HL-60 (cell line): ENCODE measurements at regions not wholly inside any gene's neighbourhood (a gene's known extent, or its start where the extent isn't known, plus 50 kb on each side); places are given as distances from the start of the nearest gene placed in this dataset.

Source experiments
- DNase-seq, 2 experiments: peaks; one replicate each; pipeline ENCODE4 v3.0.0-alpha.2; 2010 to 2020; ENCODE audit warnings: low read depth in 1 of 2, low spot score in 1 of 2
- H3K27ac ChIP-seq: fragments of 250-450 bp; sonication (Bioruptor Pico); replicated peaks from 2 replicates; pipeline ENCODE4 v1.5.1; 2020; ENCODE audit warnings: mild to moderate bottlenecking, moderate library complexity
- H3K27me3 ChIP-seq: fragments of 250-450 bp; sonication (Bioruptor Pico); 2 replicates; pipeline ENCODE4 v1.5.1; 2021; ENCODE audit warnings: mild to moderate bottlenecking, moderate library complexity; ENCODE audit not compliant: insufficient read depth, poor library complexity, severe bottlenecking
- H3K4me3 ChIP-seq: replicated peaks from 2 replicates; pipeline ENCODE4 v1.5.1; 2011; ENCODE audit warnings: mild to moderate bottlenecking, control low read depth, low read length; ENCODE audit not compliant: insufficient read depth
- GABPA ChIP-seq: IDR thresholded peaks from 2 replicates; pipeline ENCODE4 v1.6.1; 2012; ENCODE audit warnings: low read depth
- POLR2AphosphoS5 ChIP-seq: IDR thresholded peaks from 2 replicates; pipeline ENCODE4 v1.6.1; 2012; ENCODE audit warnings: low read depth
- SPI1 ChIP-seq: IDR thresholded peaks from 2 replicates; pipeline ENCODE4 v1.6.1; 2012; ENCODE audit warnings: low read depth, mild to moderate bottlenecking, borderline replicate concordance
- TF ChIP-seq, protein P1 (sequence below): IDR thresholded peaks from one replicate; pipeline ENCODE4 v1.5.1; 2011; ENCODE audit warnings: low read length, control low read depth, inconsistent platforms; ENCODE audit not compliant: insufficient read depth
- TF ChIP-seq, protein P2 (sequence below): IDR thresholded peaks from 2 replicates; pipeline ENCODE4 v1.6.1; 2012; ENCODE audit warnings: low read depth; ENCODE audit not compliant: insufficient replicate concordance

DNA sequence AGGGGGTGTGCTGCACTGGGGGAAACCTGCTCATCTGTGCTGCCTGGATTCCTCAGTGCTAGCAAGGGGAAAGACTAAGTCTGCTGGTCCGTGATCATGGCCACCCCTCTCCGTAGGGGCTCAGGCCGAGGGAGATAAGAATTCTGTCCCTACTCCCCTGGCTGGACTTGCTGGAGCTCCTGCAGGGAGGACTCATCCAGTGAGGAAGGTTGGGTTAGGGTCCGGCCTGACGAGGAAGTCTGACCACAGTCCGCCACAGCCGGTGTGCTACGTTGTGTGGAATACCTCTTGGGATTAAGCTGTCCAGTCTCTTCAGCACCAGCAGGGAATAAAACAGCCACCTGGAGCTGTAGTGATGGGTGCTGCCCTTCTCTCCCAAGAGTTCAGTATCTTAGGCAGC lies 1309.1 kb upstream of the CADM2 start:
- H3K4me3 ChIP-seq = no peak overlapping the region
- no peak for DNase-seq
- no peak overlapping the region for H3K27ac ChIP-seq
- TF ChIP-seq GABPA (no peak), POLR2AphosphoS5 (no peak), SPI1 (no peak)
- TF ChIP-seq, protein P1, sequence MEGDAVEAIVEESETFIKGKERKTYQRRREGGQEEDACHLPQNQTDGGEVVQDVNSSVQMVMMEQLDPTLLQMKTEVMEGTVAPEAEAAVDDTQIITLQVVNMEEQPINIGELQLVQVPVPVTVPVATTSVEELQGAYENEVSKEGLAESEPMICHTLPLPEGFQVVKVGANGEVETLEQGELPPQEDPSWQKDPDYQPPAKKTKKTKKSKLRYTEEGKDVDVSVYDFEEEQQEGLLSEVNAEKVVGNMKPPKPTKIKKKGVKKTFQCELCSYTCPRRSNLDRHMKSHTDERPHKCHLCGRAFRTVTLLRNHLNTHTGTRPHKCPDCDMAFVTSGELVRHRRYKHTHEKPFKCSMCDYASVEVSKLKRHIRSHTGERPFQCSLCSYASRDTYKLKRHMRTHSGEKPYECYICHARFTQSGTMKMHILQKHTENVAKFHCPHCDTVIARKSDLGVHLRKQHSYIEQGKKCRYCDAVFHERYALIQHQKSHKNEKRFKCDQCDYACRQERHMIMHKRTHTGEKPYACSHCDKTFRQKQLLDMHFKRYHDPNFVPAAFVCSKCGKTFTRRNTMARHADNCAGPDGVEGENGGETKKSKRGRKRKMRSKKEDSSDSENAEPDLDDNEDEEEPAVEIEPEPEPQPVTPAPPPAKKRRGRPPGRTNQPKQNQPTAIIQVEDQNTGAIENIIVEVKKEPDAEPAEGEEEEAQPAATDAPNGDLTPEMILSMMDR = no peak
- TF ChIP-seq, protein P2, sequence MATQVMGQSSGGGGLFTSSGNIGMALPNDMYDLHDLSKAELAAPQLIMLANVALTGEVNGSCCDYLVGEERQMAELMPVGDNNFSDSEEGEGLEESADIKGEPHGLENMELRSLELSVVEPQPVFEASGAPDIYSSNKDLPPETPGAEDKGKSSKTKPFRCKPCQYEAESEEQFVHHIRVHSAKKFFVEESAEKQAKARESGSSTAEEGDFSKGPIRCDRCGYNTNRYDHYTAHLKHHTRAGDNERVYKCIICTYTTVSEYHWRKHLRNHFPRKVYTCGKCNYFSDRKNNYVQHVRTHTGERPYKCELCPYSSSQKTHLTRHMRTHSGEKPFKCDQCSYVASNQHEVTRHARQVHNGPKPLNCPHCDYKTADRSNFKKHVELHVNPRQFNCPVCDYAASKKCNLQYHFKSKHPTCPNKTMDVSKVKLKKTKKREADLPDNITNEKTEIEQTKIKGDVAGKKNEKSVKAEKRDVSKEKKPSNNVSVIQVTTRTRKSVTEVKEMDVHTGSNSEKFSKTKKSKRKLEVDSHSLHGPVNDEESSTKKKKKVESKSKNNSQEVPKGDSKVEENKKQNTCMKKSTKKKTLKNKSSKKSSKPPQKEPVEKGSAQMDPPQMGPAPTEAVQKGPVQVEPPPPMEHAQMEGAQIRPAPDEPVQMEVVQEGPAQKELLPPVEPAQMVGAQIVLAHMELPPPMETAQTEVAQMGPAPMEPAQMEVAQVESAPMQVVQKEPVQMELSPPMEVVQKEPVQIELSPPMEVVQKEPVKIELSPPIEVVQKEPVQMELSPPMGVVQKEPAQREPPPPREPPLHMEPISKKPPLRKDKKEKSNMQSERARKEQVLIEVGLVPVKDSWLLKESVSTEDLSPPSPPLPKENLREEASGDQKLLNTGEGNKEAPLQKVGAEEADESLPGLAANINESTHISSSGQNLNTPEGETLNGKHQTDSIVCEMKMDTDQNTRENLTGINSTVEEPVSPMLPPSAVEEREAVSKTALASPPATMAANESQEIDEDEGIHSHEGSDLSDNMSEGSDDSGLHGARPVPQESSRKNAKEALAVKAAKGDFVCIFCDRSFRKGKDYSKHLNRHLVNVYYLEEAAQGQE = no peak
- no peaks in the 10 kb centered on the region for H3K27me3 ChIP-seq

DNA sequence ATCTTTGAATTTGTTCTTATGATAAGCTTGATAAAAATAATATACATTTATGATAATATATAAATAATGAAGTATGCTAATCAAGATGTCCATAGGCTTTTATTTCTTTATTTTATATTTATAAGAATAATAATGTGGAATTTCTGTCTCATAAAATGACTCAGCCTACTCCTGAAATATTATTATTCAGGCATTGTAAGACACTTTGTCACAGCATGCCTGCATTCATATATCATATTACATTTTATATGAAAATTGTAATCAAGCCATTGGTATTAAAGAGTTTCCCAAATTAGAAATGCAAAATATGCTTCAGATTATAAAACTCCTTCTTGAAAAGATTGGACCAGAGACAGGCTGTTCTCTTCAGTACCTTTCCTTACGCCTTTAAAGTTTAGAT lies 1303.7 kb upstream of the CADM2 start:
- Histone ChIP-seq H3K27ac (no peak overlapping the region), H3K4me3 (no peak overlapping the region), H3K27me3 (no peaks in the 10 kb centered on the region)
- TF ChIP-seq, protein P2 = no peak
- TF ChIP-seq, protein P1 = no peak
- TF ChIP-seq POLR2AphosphoS5 (no peak), GABPA (no peak)
- no peak for DNase-seq

DNA sequence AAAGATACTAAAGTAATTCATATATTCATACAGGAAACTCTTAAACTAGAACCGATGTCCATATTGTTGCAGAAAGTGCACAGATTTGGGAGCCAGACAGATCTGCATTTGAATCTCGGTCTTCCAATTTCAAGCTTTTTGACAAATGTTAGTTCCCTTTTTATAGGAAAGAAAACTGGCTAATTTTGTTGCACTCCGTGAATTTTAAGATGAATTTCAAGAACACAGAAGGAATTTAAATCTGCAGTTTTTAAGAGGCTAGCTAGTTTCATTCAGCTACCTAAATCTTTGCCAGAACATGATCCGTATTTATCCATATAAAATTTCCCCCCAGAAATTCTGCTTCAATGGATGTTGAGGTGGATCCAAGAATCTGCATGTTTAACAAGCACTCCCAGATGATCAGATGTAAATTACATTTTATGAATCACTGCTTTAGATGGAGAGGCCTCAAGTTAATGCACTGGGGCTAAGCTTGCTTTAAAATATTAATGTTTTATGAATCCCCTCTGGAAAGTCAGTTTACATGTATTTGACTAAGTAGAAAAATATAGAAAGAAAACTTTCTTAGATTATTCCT lies 1296.3 kb upstream of the CADM2 start:
- no peak overlapping the region for H3K27ac ChIP-seq
- no peak for TF ChIP-seq GABPA
- no peak for DNase-seq

DNA sequence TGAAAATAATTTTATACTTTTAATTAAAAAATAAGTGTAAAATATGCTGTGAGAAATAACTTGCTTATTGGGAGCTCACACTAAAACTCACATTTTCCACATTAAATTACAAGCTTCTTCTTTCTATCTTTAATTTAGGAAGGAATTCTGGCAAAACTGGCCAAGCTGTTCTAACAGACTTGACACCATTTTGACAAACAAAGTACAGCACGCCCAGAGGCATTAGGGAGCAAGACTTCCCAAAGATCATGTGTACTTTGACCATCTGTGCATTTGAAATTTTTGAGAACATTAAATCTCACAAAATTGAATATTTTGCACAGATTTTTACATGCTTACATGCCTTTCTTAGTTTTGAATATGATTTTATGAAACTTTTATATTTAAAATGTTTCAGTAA lies 1288.4 kb upstream of the CADM2 start:
- no peak for TF ChIP-seq SPI1
- TF ChIP-seq GABPA = no peak
- TF ChIP-seq POLR2AphosphoS5 = no peak
- TF ChIP-seq, protein P1 = no peak
- TF ChIP-seq, protein P2 = no peak
- H3K27ac ChIP-seq = no peak overlapping the region
- no peaks in the 10 kb centered on the region for H3K27me3 ChIP-seq
- H3K4me3 ChIP-seq = no peak overlapping the region
- DNase-seq = no peak

More for the DNA sequence above, 1296.3 kb upstream of the CADM2 start:
- Histone ChIP-seq H3K4me3 (no peak overlapping the region), H3K27me3 (no peaks in the 10 kb centered on the region)
